Stimulated activated naive B cell treated with anti-CD40 and anti-IgM and Interleukin-4, amounts not matched to agents 10 μg/mL and 1 μg/mL and 100 μg/mL, for 72 hours (primary cell): ENCODE measurements at regions not wholly inside any gene's neighbourhood (a gene's known extent, or its start where the extent isn't known, plus 50 kb on each side); places are given as distances from the start of the nearest gene placed in this dataset.

ENCODE experiments used
- ATAC-seq, 2 donors: fragments of 150-1000 bp; cut with Tn5 transposase; replicated peaks; 2 replicates each; pipeline ENCODE4 v1.10.0; 2021; ENCODE audit warnings: moderate library complexity in 1 of 2
- DNase-seq: peaks from one replicate; pipeline ENCODE4 v3.0.0; 2021
- H3K27ac Mint-ChIP-seq: one replicate; pipeline ENCODE4 v1.8.0; 2022; ENCODE audit warnings: mild to moderate bottlenecking, mixed read lengths
- H3K27me3 Mint-ChIP-seq, 2 donors: one replicate each; pipeline ENCODE4 v1.8.0; 2022; ENCODE audit warnings: mixed read lengths in 2 of 2
- H3K36me3 Mint-ChIP-seq, 2 donors: one replicate each; pipeline ENCODE4 v1.8.0; 2022; ENCODE audit warnings: mixed read lengths in 2 of 2, mild to moderate bottlenecking in 1 of 2
- H3K4me1 Mint-ChIP-seq, 2 donors: one replicate each; pipeline ENCODE4 v1.8.0; 2022; ENCODE audit warnings: mixed read lengths in 2 of 2, mild to moderate bottlenecking in 1 of 2
- H3K4me3 Mint-ChIP-seq, 2 donors: one replicate each; pipeline ENCODE4 v1.8.0; 2022; ENCODE audit warnings: mild to moderate bottlenecking in 2 of 2, mixed read lengths in 2 of 2, moderate library complexity in 1 of 2
- H3K9me3 Mint-ChIP-seq, 2 donors: one replicate each; pipeline ENCODE4 v1.8.0; 2022; ENCODE audit warnings: mixed read lengths in 2 of 2, mild to moderate bottlenecking in 1 of 2

- H3K9me3 Mint-ChIP-seq: peaks cover under 1% of the 10 kb centered on the region in 2 donors
- no peaks in the 10 kb centered on the region for H3K36me3 Mint-ChIP-seq
- ATAC-seq (no peak), DNase-seq (no peak)
- H3K27ac Mint-ChIP-seq: no peak overlapping the region
- H3K4me1 Mint-ChIP-seq: peaks cover 5 to 10% of the 10 kb centered on the region in 2 donors
- H3K27me3 Mint-ChIP-seq: no peaks in the 10 kb centered on the region
- no peak overlapping the region for H3K4me3 Mint-ChIP-seq
These were observed 64.9 kb downstream of the CD2 start for GRCh38 chr1:116819081-116819480.

GRCh38 chr1:116820369-116820768 lies 66.1 kb downstream of the CD2 start:
- ATAC-seq (no peak), DNase-seq (no peak)
- H3K4me1 Mint-ChIP-seq: peaks cover 4 to 7% of the 10 kb centered on the region in 2 donors
- no peaks in the 10 kb centered on the region for H3K9me3 Mint-ChIP-seq
- H3K27me3 Mint-ChIP-seq: peaks cover 4% of the 10 kb centered on the region in 2 donors
- H3K36me3 Mint-ChIP-seq: no peaks in the 10 kb centered on the region
- H3K4me3 Mint-ChIP-seq: no peak overlapping the region
- no peak overlapping the region for H3K27ac Mint-ChIP-seq

GRCh38 chr1:116821763-116822162 lies 67.5 kb downstream of the CD2 start:
- ATAC-seq (no peak), DNase-seq (no peak)
- peaks cover 7 to 10% of the 10 kb centered on the region in 2 donors for H3K4me1 Mint-ChIP-seq
- no peaks in the 10 kb centered on the region for H3K36me3 Mint-ChIP-seq
- H3K9me3 Mint-ChIP-seq: no peaks in the 10 kb centered on the region
- no peak overlapping the region for H3K27ac Mint-ChIP-seq
- H3K27me3 Mint-ChIP-seq: peaks cover 4 to 8% of the 10 kb centered on the region in 2 donors
- no peak overlapping the region for H3K4me3 Mint-ChIP-seq

- H3K27me3 Mint-ChIP-seq: peaks cover 4 to 8% of the 10 kb centered on the region in 2 donors
- DNase-seq: no peak
- H3K27ac Mint-ChIP-seq: no peak overlapping the region
- H3K4me3 Mint-ChIP-seq: no peak overlapping the region
- H3K4me1 Mint-ChIP-seq: peaks cover 11 to 15% of the 10 kb centered on the region in 2 donors
- ATAC-seq: no peak
- no peaks in the 10 kb centered on the region for H3K36me3 Mint-ChIP-seq
- H3K9me3 Mint-ChIP-seq: peaks cover 0 to 1% of the 10 kb centered on the region in 2 donors
These were observed 70.5 kb downstream of the CD2 start for GRCh38 chr1:116824631-116825206.

- Mint-ChIP-seq H3K4me1 (peaks cover 11 to 15% of the 10 kb centered on the region in 2 donors), H3K27me3 (peaks cover 4 to 8% of the 10 kb centered on the region in 2 donors), H3K9me3 (peaks cover 0 to 1% of the 10 kb centered on the region in 2 donors), H3K4me3 (no peak overlapping the region), H3K36me3 (no peaks in the 10 kb centered on the region), H3K27ac (peak overlapping the region; percentile 38)
- no peak for DNase-seq
- no peak for ATAC-seq
These were observed 71.0 kb downstream of the CD2 start for GRCh38 chr1:116825207-116825719.

- ATAC-seq (no peak), DNase-seq (no peak)
- Mint-ChIP-seq H3K9me3 (peaks cover 0 to 1% of the 10 kb centered on the region in 2 donors), H3K4me1 (peaks cover 11 to 15% of the 10 kb centered on the region in 2 donors), H3K27me3 (peaks cover 4 to 8% of the 10 kb centered on the region in 2 donors), H3K4me3 (no peak overlapping the region), H3K36me3 (no peaks in the 10 kb centered on the region), H3K27ac (peak overlapping the region; percentile 15)
These were observed 71.6 kb downstream of the CD2 start for GRCh38 chr1:116825720-116826438.

DNA sequence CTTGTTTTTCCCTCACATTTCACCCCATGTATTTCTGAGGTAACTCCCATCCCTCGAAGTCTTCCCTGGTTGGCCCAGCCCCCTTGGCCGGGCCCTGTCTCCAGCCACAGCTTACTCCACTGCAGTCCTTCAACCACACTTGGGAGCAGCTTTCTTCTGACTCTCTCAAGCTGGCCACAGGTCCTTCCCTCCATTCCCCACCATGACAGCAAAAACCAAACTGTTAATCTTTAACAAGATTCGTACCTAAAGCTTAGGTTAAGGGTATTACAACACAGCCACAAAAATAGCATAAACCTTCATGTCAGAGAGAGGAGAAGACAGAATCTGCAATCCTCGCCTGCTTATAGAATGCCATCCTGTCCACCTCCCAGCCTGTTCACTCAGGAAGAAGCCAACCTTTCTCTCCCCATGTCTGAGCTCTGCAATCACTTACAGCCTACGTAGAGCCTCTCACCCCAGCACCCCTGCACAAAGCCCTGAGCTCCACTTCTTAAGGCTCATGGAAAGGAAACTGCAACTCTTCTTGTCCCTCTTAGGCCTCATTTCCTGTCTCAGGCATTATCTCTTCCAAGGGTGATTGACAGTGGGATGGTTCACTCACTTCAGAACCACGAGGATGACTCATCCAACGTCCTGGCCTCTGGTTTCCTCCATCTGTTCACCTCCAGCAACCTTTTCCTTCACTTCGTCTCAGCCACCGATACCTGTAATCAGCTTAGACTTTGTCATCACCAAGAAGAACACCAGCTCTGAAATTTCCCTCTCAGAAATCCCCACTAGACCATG lies 72.8 kb downstream of the CD2 start:
- DNase-seq: peak; percentile 47
- Mint-ChIP-seq H3K27ac (peak overlapping the region; percentile 78), H3K9me3 (peaks cover 0 to 1% of the 10 kb centered on the region in 2 donors), H3K36me3 (no peaks in the 10 kb centered on the region), H3K4me1 (peaks cover 11 to 16% of the 10 kb centered on the region in 2 donors), H3K4me3 (peak overlapping the region in 1 of 2 donors; percentile 9), H3K27me3 (peaks cover 4 to 8% of the 10 kb centered on the region in 2 donors)
- peak; percentile 89 to 96 for ATAC-seq

DNA sequence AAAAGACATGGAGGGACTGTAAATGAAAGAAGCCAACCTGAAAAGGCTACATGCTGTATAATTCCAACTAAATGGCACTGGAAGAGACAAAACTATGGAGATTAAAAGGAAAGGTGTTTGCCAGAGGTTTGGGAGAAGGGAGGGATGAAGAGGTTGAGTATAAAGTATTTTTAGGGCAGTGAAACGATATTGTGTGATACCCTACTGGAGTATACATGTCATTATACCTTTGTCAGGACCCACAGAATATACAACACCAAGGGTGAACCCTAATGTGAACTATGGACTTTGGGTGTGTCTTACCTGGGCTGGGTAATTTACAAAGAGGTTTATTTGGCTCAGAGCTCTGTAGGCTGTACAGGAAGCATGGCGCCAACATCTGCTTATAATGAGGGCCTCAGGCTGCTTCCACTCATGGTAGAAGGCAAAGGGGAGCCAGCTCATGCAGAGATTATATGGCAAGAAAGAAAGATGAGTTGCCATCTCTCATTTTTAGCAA lies 73.4 kb downstream of the CD2 start:
- ATAC-seq (peak; percentile 7 to 37), DNase-seq (no peak)
- Mint-ChIP-seq H3K9me3 (peaks cover 0 to 1% of the 10 kb centered on the region in 2 donors), H3K4me1 (peaks cover 11 to 16% of the 10 kb centered on the region in 2 donors), H3K27me3 (peaks cover 4 to 8% of the 10 kb centered on the region in 2 donors), H3K36me3 (no peaks in the 10 kb centered on the region), H3K4me3 (no peak overlapping the region), H3K27ac (peak overlapping the region; percentile 78)

- DNase-seq: no peak
These were observed 77.3 kb upstream of the PTGFRN start for GRCh38 chr1:116832308-116832931.

DNA sequence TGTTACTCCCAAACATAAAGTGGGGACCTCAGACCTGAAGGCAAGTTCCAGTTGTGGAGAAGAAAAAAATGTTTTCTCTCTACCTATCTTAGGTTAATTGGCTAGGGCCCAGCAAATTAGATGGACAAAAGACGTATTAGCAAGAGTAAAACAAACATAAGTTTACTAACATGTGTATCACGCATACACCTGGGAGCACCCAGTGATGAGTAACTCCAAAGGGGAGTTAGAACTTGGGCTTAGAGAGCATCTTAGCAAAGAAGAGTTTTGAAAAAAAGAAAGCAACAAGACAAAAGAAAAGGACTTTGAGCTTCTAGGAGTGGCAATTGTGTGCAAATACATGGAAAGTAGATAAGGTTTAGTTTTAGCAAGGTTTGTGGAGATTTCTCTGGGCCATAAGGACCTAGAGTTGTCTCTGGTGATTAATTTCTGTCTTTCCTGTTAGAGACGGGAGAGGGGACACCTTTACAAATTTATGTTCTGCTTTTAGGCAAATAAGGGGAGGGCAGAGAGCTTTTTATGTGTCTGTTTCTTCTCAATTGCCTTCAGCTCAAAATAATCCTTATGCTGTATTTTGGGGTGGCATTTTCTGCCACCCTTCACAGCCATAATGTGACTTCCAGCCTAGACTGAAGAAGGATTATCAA lies 76.7 kb upstream of the PTGFRN start:
- DNase-seq (no peak), ATAC-seq (no peak)
- Mint-ChIP-seq H3K9me3 (peaks cover 5 to 11% of the 10 kb centered on the region in 2 donors), H3K4me1 (peaks cover 0 to 1% of the 10 kb centered on the region in 2 donors), H3K4me3 (no peak overlapping the region), H3K27ac (no peak overlapping the region), H3K27me3 (peaks cover 0 to 8% of the 10 kb centered on the region in 2 donors), H3K36me3 (no peaks in the 10 kb centered on the region)

More at GRCh38 chr1:116832308-116832931, 77.3 kb upstream of the PTGFRN start:
- ATAC-seq: no peak
- H3K4me1 Mint-ChIP-seq: peaks cover 3% of the 10 kb centered on the region in 2 donors
- H3K27me3 Mint-ChIP-seq: peaks cover 0 to 8% of the 10 kb centered on the region in 2 donors
- H3K9me3 Mint-ChIP-seq: peaks cover 6 to 7% of the 10 kb centered on the region in 2 donors
- H3K27ac Mint-ChIP-seq: no peak overlapping the region
- no peak overlapping the region for H3K4me3 Mint-ChIP-seq
- no peaks in the 10 kb centered on the region for H3K36me3 Mint-ChIP-seq

DNA sequence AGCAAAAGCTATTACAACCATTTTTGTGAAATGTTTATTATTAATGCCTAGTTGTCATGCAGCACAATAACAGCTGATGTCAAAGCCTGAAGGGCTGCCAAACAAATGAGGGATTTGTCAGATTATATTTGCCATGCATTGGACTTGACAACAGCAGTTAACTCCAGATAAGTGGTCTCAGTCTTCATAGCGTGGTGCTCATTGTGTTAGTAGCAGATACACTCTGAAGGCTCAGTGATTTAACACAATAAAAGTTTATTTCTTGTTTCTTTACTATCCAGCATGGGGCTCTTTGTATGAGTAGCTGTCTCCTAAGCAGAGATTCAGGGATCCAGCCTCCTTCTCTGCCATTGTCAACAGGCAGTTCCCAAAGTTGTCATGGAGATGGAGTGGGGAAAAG lies 76.0 kb upstream of the PTGFRN start:
- peaks cover 0 to 8% of the 10 kb centered on the region in 2 donors for H3K27me3 Mint-ChIP-seq
- H3K4me1 Mint-ChIP-seq: peaks cover 0 to 1% of the 10 kb centered on the region in 2 donors
- H3K36me3 Mint-ChIP-seq: no peaks in the 10 kb centered on the region
- ATAC-seq (no peak), DNase-seq (no peak)
- H3K27ac Mint-ChIP-seq: no peak overlapping the region
- peaks cover 5 to 11% of the 10 kb centered on the region in 2 donors for H3K9me3 Mint-ChIP-seq
- H3K4me3 Mint-ChIP-seq: no peak overlapping the region

- H3K9me3 Mint-ChIP-seq: peaks cover 5 to 11% of the 10 kb centered on the region in 2 donors
- ATAC-seq: no peak
- H3K36me3 Mint-ChIP-seq: no peaks in the 10 kb centered on the region
- H3K27me3 Mint-ChIP-seq: peaks cover 0 to 8% of the 10 kb centered on the region in 2 donors
- peaks cover 0 to 1% of the 10 kb centered on the region in 2 donors for H3K4me1 Mint-ChIP-seq
- no peak overlapping the region for H3K4me3 Mint-ChIP-seq
- no peak overlapping the region for H3K27ac Mint-ChIP-seq
- DNase-seq: no peak
These were observed 75.1 kb upstream of the PTGFRN start for GRCh38 chr1:116834595-116834994.

DNA sequence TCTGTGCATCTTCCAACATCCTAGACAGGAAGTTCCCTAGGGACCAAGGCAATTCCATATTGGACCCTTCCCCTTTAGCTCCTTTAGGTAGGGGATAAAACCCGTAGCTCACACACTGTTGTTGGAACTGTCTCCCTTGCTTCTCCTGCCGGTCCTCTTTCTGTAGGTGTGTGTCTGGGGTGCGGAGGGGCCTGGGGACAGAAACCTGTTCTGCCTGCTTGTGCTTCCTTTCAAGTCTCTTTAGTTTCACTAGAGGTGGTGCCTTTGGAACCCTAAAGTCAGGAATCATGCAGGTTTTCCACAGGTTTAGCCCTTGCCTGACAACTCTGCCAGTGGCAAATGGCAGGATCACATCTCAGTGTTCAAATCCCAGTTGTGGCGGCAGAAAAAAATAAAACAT lies 74.6 kb upstream of the PTGFRN start:
- ATAC-seq: no peak
- no peak for DNase-seq
- Mint-ChIP-seq H3K27me3 (peaks cover 0 to 8% of the 10 kb centered on the region in 2 donors), H3K9me3 (peaks cover 5 to 11% of the 10 kb centered on the region in 2 donors), H3K4me1 (peaks cover 0 to 1% of the 10 kb centered on the region in 2 donors), H3K27ac (no peak overlapping the region), H3K4me3 (no peak overlapping the region), H3K36me3 (no peaks in the 10 kb centered on the region)
